Activated CD4-positive, alpha-beta T cell treated with anti-CD3 and anti-CD28 coated beads, Interleukin-2, amount 10 ng/mL, durations not matched to agents 7 days and 5 days (primary cell): ENCODE measurements at regions not wholly inside any gene's neighbourhood (a gene's known extent, or its start where the extent isn't known, plus 50 kb on each side); places are given as distances from the start of the nearest gene placed in this dataset.

Experiments used
- CTCF ChIA-PET: fragments of 350-600 bp; sonication (Branson Sonifier 250); formaldehyde crosslinking; loops from one replicate; lab custom pipeline; 2021; ENCODE audit warnings: antibody characterized with exemption; lab: Charles Lee
- POLR2A ChIA-PET: fragments of 350-600 bp; sonication (Branson Sonifier 250); formaldehyde crosslinking; loops from one replicate; lab custom pipeline; 2021; ENCODE audit warnings: antibody characterized with exemption; lab: Charles Lee
- DNase-seq: peaks from one replicate; pipeline ENCODE4 v3.0.0-alpha.2; 2020
- H3K27ac Mint-ChIP-seq: one replicate; pipeline ENCODE4 v1.8.0; 2021; ENCODE audit warnings: mild to moderate bottlenecking, moderate library complexity, mixed read lengths
- H3K27me3 Mint-ChIP-seq: one replicate; pipeline ENCODE4 v1.8.0; 2021; ENCODE audit warnings: mixed read lengths
- H3K36me3 Mint-ChIP-seq: one replicate; pipeline ENCODE4 v1.8.0; 2021; ENCODE audit warnings: low read depth, mixed read lengths
- H3K4me1 Mint-ChIP-seq: one replicate; pipeline ENCODE4 v1.8.0; 2021; ENCODE audit warnings: mixed read lengths
- H3K4me3 Mint-ChIP-seq: one replicate; pipeline ENCODE4 v1.8.0; 2021; ENCODE audit warnings: mild to moderate bottlenecking, moderate library complexity, mixed read lengths
- H3K9me3 Mint-ChIP-seq: one replicate; pipeline ENCODE4 v1.8.0; 2021; ENCODE audit warnings: mixed read lengths

DNA sequence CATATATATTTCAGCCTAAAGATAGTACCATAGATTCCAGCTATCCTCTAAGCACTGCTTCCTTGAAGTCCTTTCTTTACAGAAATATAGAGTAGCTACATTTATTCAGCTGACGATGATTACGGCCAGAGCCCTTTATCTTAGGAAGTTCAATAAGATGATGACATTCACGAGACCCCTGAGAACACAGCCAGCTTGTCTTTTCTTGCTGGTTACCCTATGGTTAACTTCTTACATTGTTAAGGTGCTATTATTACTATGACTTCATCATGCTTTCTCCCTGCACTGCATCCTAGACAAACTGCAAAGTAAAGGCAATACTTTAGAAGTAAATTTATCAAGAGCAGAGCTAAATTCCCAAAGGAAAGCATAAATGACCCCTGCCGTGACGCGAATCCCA, 214.4 kb upstream of the LRFN5 start:
- POLR2A ChIA-PET, result no interaction called here
- H3K4me3 Mint-ChIP-seq, result no peak overlapping the region
- no peak overlapping the region for H3K27ac Mint-ChIP-seq
- H3K9me3 Mint-ChIP-seq, result peaks cover 1% of the 10 kb centered on the region
- DNase-seq, result no peak
- CTCF ChIA-PET, result no interaction called here
- no peaks in the 10 kb centered on the region for H3K36me3 Mint-ChIP-seq
- H3K27me3 Mint-ChIP-seq, result no peaks in the 10 kb centered on the region
- H3K4me1 Mint-ChIP-seq, result no peaks in the 10 kb centered on the region

DNA sequence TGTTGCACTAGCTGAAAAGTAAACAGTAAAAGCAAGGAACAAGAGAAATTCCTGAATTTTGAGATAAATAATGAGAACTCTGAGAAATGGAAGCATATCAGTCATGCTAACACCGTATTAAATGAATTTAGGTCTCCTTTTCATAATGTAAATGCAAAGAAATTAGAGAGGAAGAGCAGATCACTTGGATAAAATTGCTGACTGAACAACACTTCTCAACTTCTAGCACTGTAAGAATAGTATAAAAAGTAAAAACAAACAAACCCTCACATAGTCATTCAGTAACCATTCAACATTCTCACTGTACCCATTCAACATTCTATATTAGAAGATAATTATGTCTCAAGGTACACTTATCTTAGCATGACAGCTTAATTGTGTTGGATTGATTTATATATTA, 217.3 kb upstream of the LRFN5 start:
- Mint-ChIP-seq H3K9me3 (peaks cover 4% of the 10 kb centered on the region), H3K27me3 (no peaks in the 10 kb centered on the region), H3K4me3 (no peak overlapping the region), H3K27ac (no peak overlapping the region), H3K36me3 (no peaks in the 10 kb centered on the region), H3K4me1 (no peaks in the 10 kb centered on the region)
- DNase-seq, result no peak
- ChIA-PET CTCF (no interaction called here), POLR2A (no interaction called here)

- H3K27ac Mint-ChIP-seq, result no peak overlapping the region
- no peaks in the 10 kb centered on the region for H3K36me3 Mint-ChIP-seq
- CTCF ChIA-PET, result no interaction called here
- no peaks in the 10 kb centered on the region for H3K4me1 Mint-ChIP-seq
- H3K27me3 Mint-ChIP-seq, result no peaks in the 10 kb centered on the region
- POLR2A ChIA-PET, result no interaction called here
- H3K4me3 Mint-ChIP-seq, result no peak overlapping the region
- DNase-seq, result no peak
- peaks cover 8% of the 10 kb centered on the region for H3K9me3 Mint-ChIP-seq
These were observed 220.9 kb upstream of the LRFN5 start for GRCh38 chr14:41385797-41386196.

DNA sequence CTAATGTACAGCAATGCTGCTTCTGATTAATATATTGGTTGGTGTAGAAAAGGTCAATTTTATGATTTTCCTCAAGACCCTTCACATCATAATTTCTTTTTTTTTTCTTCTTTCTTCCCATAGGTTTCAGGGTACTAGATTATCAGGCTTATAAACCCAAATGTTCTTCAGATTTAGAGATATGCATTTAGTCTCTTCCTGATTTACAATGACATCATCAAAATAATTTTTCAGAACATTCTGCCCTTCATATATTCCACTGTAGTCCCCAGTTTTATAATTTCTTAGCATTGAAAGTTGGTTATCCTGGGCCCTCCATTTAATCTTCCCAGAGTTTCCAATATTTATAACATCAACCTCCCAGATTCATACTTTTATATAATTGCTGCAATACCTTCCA, 226.7 kb upstream of the LRFN5 start:
- peaks cover 5% of the 10 kb centered on the region for H3K9me3 Mint-ChIP-seq
- POLR2A ChIA-PET, result no interaction called here
- CTCF ChIA-PET, result no interaction called here
- H3K27me3 Mint-ChIP-seq, result no peaks in the 10 kb centered on the region
- H3K27ac Mint-ChIP-seq, result no peak overlapping the region
- H3K4me1 Mint-ChIP-seq, result no peaks in the 10 kb centered on the region
- no peak overlapping the region for H3K4me3 Mint-ChIP-seq
- no peak for DNase-seq
- no peaks in the 10 kb centered on the region for H3K36me3 Mint-ChIP-seq

- Mint-ChIP-seq H3K4me1 (no peaks in the 10 kb centered on the region), H3K4me3 (no peak overlapping the region), H3K27ac (no peak overlapping the region), H3K9me3 (peaks cover 5% of the 10 kb centered on the region), H3K36me3 (no peaks in the 10 kb centered on the region), H3K27me3 (no peaks in the 10 kb centered on the region)
- DNase-seq, result no peak
- POLR2A ChIA-PET, result no interaction called here
- CTCF ChIA-PET, result no interaction called here
These were observed 228.2 kb upstream of the LRFN5 start for GRCh38 chr14:41378526-41378925.

GRCh38 chr14:41377932-41378331, 228.7 kb upstream of the LRFN5 start:
- H3K36me3 Mint-ChIP-seq, result no peaks in the 10 kb centered on the region
- CTCF ChIA-PET, result no interaction called here
- peaks cover 5% of the 10 kb centered on the region for H3K9me3 Mint-ChIP-seq
- DNase-seq, result no peak
- POLR2A ChIA-PET, result no interaction called here
- no peaks in the 10 kb centered on the region for H3K4me1 Mint-ChIP-seq
- H3K4me3 Mint-ChIP-seq, result no peak overlapping the region
- H3K27me3 Mint-ChIP-seq, result no peaks in the 10 kb centered on the region
- H3K27ac Mint-ChIP-seq, result no peak overlapping the region

- H3K27ac Mint-ChIP-seq, result no peak overlapping the region
- no peaks in the 10 kb centered on the region for H3K4me1 Mint-ChIP-seq
- CTCF ChIA-PET, result no interaction called here
- H3K27me3 Mint-ChIP-seq, result no peaks in the 10 kb centered on the region
- POLR2A ChIA-PET, result no interaction called here
- no peaks in the 10 kb centered on the region for H3K36me3 Mint-ChIP-seq
- H3K4me3 Mint-ChIP-seq, result no peak overlapping the region
- DNase-seq, result no peak
- peaks cover 2% of the 10 kb centered on the region for H3K9me3 Mint-ChIP-seq
These were observed 232.6 kb upstream of the LRFN5 start for GRCh38 chr14:41374092-41374491.

GRCh38 chr14:41362139-41362538, 244.5 kb upstream of the LRFN5 start:
- Mint-ChIP-seq H3K27me3 (no peaks in the 10 kb centered on the region), H3K9me3 (peaks cover 2% of the 10 kb centered on the region), H3K4me3 (no peak overlapping the region), H3K4me1 (no peaks in the 10 kb centered on the region), H3K36me3 (no peaks in the 10 kb centered on the region), H3K27ac (no peak overlapping the region)
- ChIA-PET CTCF (no interaction called here), POLR2A (no interaction called here)
- DNase-seq, result no peak

- H3K27me3 Mint-ChIP-seq, result no peaks in the 10 kb centered on the region
- POLR2A ChIA-PET, result no interaction called here
- H3K4me1 Mint-ChIP-seq, result no peaks in the 10 kb centered on the region
- H3K4me3 Mint-ChIP-seq, result no peak overlapping the region
- H3K36me3 Mint-ChIP-seq, result no peaks in the 10 kb centered on the region
- CTCF ChIA-PET, result no interaction called here
- H3K27ac Mint-ChIP-seq, result no peak overlapping the region
- no peak for DNase-seq
- peaks cover 2% of the 10 kb centered on the region for H3K9me3 Mint-ChIP-seq
These were observed 246.6 kb upstream of the LRFN5 start for GRCh38 chr14:41360126-41360525.

DNA sequence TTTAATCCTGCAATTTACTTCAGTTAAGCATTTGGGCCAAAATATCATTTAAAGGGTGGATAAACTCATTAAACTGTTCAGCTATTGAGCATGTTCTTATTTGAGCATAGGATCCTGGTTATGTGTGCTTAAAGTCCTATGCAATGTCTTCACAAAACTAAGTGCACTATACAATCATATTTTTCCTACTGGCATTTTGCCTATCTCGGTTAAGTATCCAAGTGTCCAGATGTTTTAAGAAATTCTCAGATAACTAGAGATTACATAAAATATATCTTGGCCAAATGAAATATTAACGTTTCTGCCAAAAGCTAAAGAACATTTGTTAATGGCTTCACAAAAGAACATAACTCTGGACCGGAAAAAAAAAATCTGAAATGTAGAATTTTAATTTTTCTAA, 250.8 kb upstream of the LRFN5 start:
- no peaks in the 10 kb centered on the region for H3K9me3 Mint-ChIP-seq
- H3K36me3 Mint-ChIP-seq, result no peaks in the 10 kb centered on the region
- CTCF ChIA-PET, result no interaction called here
- H3K27me3 Mint-ChIP-seq, result no peaks in the 10 kb centered on the region
- no peak overlapping the region for H3K4me3 Mint-ChIP-seq
- POLR2A ChIA-PET, result no interaction called here
- no peak overlapping the region for H3K27ac Mint-ChIP-seq
- no peaks in the 10 kb centered on the region for H3K4me1 Mint-ChIP-seq
- no peak for DNase-seq

GRCh38 chr14:41350476-41350875, 256.2 kb upstream of the LRFN5 start:
- Mint-ChIP-seq H3K9me3 (no peaks in the 10 kb centered on the region), H3K27ac (no peak overlapping the region), H3K4me1 (no peaks in the 10 kb centered on the region), H3K27me3 (no peaks in the 10 kb centered on the region), H3K4me3 (no peak overlapping the region), H3K36me3 (no peaks in the 10 kb centered on the region)
- no peak for DNase-seq
- POLR2A ChIA-PET, result no interaction called here
- CTCF ChIA-PET, result no interaction called here

- Mint-ChIP-seq H3K27me3 (no peaks in the 10 kb centered on the region), H3K27ac (no peak overlapping the region), H3K4me1 (no peaks in the 10 kb centered on the region), H3K4me3 (no peak overlapping the region), H3K9me3 (no peaks in the 10 kb centered on the region), H3K36me3 (no peaks in the 10 kb centered on the region)
- ChIA-PET POLR2A (no interaction called here), CTCF (no interaction called here)
- DNase-seq, result no peak
These were observed 257.3 kb upstream of the LRFN5 start for GRCh38 chr14:41349289-41349910.

DNA sequence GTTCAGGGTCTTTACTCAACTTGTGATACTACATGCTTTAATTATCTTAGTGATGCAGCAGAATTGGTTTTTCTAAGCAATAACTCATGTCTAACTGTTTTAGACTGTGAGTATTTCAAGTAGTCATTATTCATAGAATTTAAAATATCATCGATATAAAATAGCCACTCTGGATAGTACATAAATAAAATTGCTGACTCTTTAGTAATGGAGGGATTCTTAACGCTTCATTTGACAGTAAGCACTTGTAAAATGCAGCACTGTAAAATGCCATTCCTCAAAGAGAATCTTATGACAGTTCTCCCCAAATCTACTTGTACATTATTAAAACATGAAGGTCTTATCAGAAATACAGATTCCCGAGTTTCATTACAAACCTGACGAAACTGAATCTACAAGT, 262.8 kb upstream of the LRFN5 start:
- H3K4me1 Mint-ChIP-seq, result no peaks in the 10 kb centered on the region
- no peak overlapping the region for H3K27ac Mint-ChIP-seq
- H3K36me3 Mint-ChIP-seq, result no peaks in the 10 kb centered on the region
- H3K9me3 Mint-ChIP-seq, result peaks cover 7% of the 10 kb centered on the region
- CTCF ChIA-PET, result no interaction called here
- no peaks in the 10 kb centered on the region for H3K27me3 Mint-ChIP-seq
- no peak overlapping the region for H3K4me3 Mint-ChIP-seq
- no peak for DNase-seq
- POLR2A ChIA-PET, result no interaction called here

GRCh38 chr14:41313196-41313595, 293.5 kb upstream of the LRFN5 start:
- peaks cover 7% of the 10 kb centered on the region for H3K9me3 Mint-ChIP-seq
- DNase-seq, result no peak
- no peaks in the 10 kb centered on the region for H3K36me3 Mint-ChIP-seq
- ChIA-PET POLR2A (no interaction called here), CTCF (no interaction called here)
- no peaks in the 10 kb centered on the region for H3K27me3 Mint-ChIP-seq
- H3K4me1 Mint-ChIP-seq, result no peaks in the 10 kb centered on the region
- no peak overlapping the region for H3K27ac Mint-ChIP-seq
- no peak overlapping the region for H3K4me3 Mint-ChIP-seq
